Activated CD4-positive, CD25-positive, alpha-beta regulatory T cell treated with anti-CD3 and anti-CD28 coated beads, Interleukin-2, amount 50 U/mL, for 24 hours (primary cell): ENCODE measurements at regions not wholly inside any gene's neighbourhood (a gene's known extent, or its start where the extent isn't known, plus 50 kb on each side); places are given as distances from the start of the nearest gene placed in this dataset.
A peak's percentile ranks its signal among the peaks of the same experiment; 100 is the strongest.
"Not testable (repeated sequence)": the region's sequence is repeated elsewhere in the genome, so short reads cannot be mapped to it uniquely, and the experiment has no call there.

ENCODE experiments used
- ATAC-seq, 2 donors: fragments of 150-1000 bp; cut with Tn5 transposase; one replicate each; pipeline ENCODE4 v1.10.0; 2021; ENCODE audit warnings: mild to moderate bottlenecking in 1 of 2, moderate library complexity in 1 of 2

- no peak for ATAC-seq
Measured at GRCh38 chr1:184851822-184852746, 97.4 kb upstream of the EDEM3 start.

GRCh38 chr1:184843732-184844495, 89.3 kb upstream of the EDEM3 start:
- ATAC-seq = peak; percentile 67 to 71

GRCh38 chr1:184840596-184840995, 85.9 kb upstream of the EDEM3 start:
- peak; percentile 66 to 76 for ATAC-seq

GRCh38 chr1:184838504-184838951, 83.9 kb upstream of the EDEM3 start:
- ATAC-seq = peak in 1 of 2 donors; percentile 39

GRCh38 chr1:184836934-184837895, 82.6 kb upstream of the EDEM3 start:
- ATAC-seq = no peak

GRCh38 chr1:184836141-184836540, 81.5 kb upstream of the EDEM3 start:
- ATAC-seq = no peak

GRCh38 chr1:184833994-184834393, 79.3 kb upstream of the EDEM3 start:
- not testable (repeated sequence) for ATAC-seq

GRCh38 chr1:184832517-184832916, 77.9 kb upstream of the EDEM3 start:
- ATAC-seq = no peak

GRCh38 chr1:184829496-184829895, 74.8 kb upstream of the EDEM3 start:
- ATAC-seq = not testable (repeated sequence)

- no peak for ATAC-seq
Measured at GRCh38 chr1:184828369-184828717, 73.7 kb upstream of the EDEM3 start.

GRCh38 chr1:184827600-184828368, 73.1 kb upstream of the EDEM3 start:
- no peak for ATAC-seq

- ATAC-seq = no peak
Measured at GRCh38 chr1:184826001-184826400, 71.3 kb upstream of the EDEM3 start.

- no peak for ATAC-seq
Measured at GRCh38 chr1:184825571-184825970, 70.9 kb upstream of the EDEM3 start.

- ATAC-seq = no peak
Measured at GRCh38 chr1:184824691-184825323, 70.1 kb upstream of the EDEM3 start.

GRCh38 chr1:184823080-184823479, 68.4 kb upstream of the EDEM3 start:
- ATAC-seq = no peak

GRCh38 chr1:184822267-184822666, 67.6 kb upstream of the EDEM3 start:
- no peak for ATAC-seq

GRCh38 chr1:184821658-184822057, 67.0 kb upstream of the EDEM3 start:
- ATAC-seq = no peak

GRCh38 chr1:184820956-184821355, 66.3 kb upstream of the EDEM3 start:
- no peak for ATAC-seq

- no peak for ATAC-seq
Measured at GRCh38 chr1:184820218-184820750, 65.6 kb upstream of the EDEM3 start.

- ATAC-seq = no peak
Measured at GRCh38 chr1:184818646-184819045, 64.0 kb upstream of the EDEM3 start.

GRCh38 chr1:184817003-184817402, 62.3 kb upstream of the EDEM3 start:
- not testable (repeated sequence) for ATAC-seq
